ENCODE measurements at regions not wholly inside any gene's neighbourhood (a gene's known extent, or its start where the extent isn't known, plus 50 kb on each side); places are given as distances from the start of the nearest gene placed in this dataset.

DNA sequence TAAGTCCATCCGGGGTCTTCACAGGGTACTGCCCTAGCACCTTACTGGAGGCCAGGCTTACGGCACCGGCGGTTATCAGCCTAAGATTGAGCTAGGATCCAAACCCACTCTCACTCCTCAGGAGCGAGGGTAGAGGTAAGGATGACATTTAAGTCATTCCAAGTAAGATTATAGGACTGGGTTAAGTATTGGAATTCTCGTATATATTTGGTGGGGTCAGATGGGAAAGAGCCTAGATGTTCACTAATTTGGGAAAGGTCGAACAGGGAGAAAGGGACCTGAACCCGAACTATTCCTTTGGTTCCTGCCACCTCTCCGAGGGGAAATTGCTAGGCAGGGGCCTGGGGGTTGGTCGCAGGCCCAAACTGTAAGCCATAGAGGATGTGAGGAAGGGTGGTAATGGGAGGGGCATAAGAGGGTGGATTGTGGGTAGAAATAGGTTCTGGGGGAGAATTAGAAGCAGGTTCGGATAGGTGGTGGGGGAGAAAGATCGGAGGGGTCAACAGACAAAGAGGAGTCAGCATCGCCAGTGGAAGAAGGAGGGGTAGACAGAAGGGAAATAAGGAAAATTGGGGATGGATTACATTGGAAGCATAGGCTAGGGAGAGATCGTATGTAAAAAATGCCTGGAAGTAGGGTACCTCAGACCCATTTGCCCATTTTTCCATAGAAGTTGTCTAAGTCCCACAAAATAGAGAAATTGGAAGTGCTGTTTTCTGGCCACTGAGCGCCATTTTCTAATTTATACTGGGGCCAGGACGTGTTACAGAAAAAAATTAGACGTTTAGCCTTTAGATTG is 747.1 kb upstream of the ADGRB3 start (continued):
- TF ChIP-seq, protein P1, sequence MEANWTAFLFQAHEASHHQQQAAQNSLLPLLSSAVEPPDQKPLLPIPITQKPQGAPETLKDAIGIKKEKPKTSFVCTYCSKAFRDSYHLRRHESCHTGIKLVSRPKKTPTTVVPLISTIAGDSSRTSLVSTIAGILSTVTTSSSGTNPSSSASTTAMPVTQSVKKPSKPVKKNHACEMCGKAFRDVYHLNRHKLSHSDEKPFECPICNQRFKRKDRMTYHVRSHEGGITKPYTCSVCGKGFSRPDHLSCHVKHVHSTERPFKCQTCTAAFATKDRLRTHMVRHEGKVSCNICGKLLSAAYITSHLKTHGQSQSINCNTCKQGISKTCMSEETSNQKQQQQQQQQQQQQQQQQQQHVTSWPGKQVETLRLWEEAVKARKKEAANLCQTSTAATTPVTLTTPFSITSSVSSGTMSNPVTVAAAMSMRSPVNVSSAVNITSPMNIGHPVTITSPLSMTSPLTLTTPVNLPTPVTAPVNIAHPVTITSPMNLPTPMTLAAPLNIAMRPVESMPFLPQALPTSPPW (CRISPR knock-in tag; IDR thresholded peaks at IDR 0.05), result peak; percentile 67

DNA sequence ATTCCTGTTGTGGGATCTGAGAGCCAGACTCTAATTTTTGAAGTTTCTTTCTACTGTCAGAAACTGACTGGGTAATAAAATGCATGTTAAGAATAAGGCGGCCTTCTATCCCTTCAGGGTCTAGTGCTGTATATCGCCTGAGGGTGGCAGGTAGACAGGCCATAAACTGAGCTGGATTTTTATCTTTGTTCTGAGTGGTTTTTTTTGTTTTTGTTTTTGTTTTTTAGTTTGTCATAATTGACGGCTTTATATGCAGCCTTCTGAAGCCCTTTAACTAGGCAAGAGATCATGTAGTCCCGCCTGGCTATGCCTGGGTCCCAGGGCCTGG is 747.7 kb upstream of the ADGRB3 start:
- H3K9me1 ChIP-seq (ENCODE audit: control insufficient read depth, insufficient read depth, low read length), result no peaks in the 10 kb centered on the region
- ATAC-seq (peak; percentile 1), FAIRE-seq (no peak), DNase-seq (ENCODE audit: extremely low read depth in 1 of 4, low spot score in 3 of 4) (no peak)
- peaks cover 11 to 14% of the 10 kb centered on the region in 2 experiments; a peak in 3 of 5 replicates for H3K4me1 ChIP-seq (replicated peaks in 1 of 2; ENCODE audit: control insufficient read depth in 2 of 2, insufficient read depth in 2 of 2, low read length in 2 of 2)
- peaks cover 2% of the 10 kb centered on the region; the same call in 1 of the 2 replicates for H3K9me3 ChIP-seq (replicated peaks; ENCODE audit: control insufficient read depth, insufficient read depth, low read depth, low read length)
- intact Hi-C loops (cut with micrococcal nuclease) (loop anchor here (5.0 kb wide), 1 partner anchor 855 kb away; no protein-coding TSS in a partner anchor), in situ Hi-C loops (cut with MboI) (loop anchor here (5.0 to 10.0 kb wide), 2 partner anchors 155 to 337 kb away; no protein-coding TSS in a partner anchor)
- peaks cover 63% of the 10 kb centered on the region for H3K36me3 ChIP-seq (ENCODE audit: control insufficient read depth, insufficient read depth, low read length)
- peak overlapping the region; percentile 98 to 100 for H3K9ac ChIP-seq (ENCODE audit: insufficient read depth in 1 of 2, low read depth in 2 of 2, low read length in 2 of 2)
- 0% methylated on average over 4 of the region's 4 CpGs for WGBS (ENCODE audit: insufficient coverage, low coverage, missing lambda C conversion rate)
- CTCF ChIA-PET (ENCODE audit: low intra/inter-chr PET ratio), result no interaction called here
- H3K4me2 ChIP-seq (ENCODE audit: insufficient read depth, low read length), result peak overlapping the region; percentile 98
- peaks cover 93% of the 10 kb centered on the region for H3K79me2 ChIP-seq (ENCODE audit: control insufficient read depth, insufficient read depth, low read length)
- H4K20me1 ChIP-seq (replicated peaks; ENCODE audit: control insufficient read depth, insufficient read depth, low read length), result peaks cover 16% of the 10 kb centered on the region
- H3K27me3 ChIP-seq (ENCODE audit: control insufficient read depth in 2 of 2, insufficient read depth in 2 of 2, low read length in 2 of 2), result no peaks in the 10 kb centered on the region
- peak overlapping the region; percentile 98 for H3K27ac ChIP-seq (ENCODE audit: extremely low read depth, low read depth, low read length)
- H3K4me3 ChIP-seq, result peak overlapping the region; percentile 93
- H2AFZ ChIP-seq (ENCODE audit: low read depth, low read length), result no peak overlapping the region
- POLR2A ChIA-PET, result interaction anchor here (0.6 to 1.7 kb wide), 6 partner anchors 11 to 423 kb away, joined by 3 to 6 read pairs (median 4); no protein-coding TSS in a partner anchor
- BruUV-seq (replicated peaks), result no TSS peak
- 0 out of 2 replicates have a peak, but pooled peaks have one; percentile 11 for TF ChIP-seq TCFL5 (CRISPR knock-in tag; conservative IDR thresholded peaks at IDR 0.05)
- TF ChIP-seq, protein P2, sequence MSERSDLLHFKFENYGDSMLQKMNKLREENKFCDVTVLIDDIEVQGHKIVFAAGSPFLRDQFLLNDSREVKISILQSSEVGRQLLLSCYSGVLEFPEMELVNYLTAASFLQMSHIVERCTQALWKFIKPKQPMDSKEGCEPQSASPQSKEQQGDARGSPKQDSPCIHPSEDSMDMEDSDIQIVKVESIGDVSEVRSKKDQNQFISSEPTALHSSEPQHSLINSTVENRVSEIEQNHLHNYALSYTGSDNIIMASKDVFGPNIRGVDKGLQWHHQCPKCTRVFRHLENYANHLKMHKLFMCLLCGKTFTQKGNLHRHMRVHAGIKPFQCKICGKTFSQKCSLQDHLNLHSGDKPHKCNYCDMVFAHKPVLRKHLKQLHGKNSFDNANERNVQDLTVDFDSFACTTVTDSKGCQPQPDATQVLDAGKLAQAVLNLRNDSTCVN (CRISPR knock-in tag; IDR thresholded peaks at IDR 0.05), result peak; percentile 2; the same call in 1 of the 2 replicates
- TF ChIP-seq ZNF324 (CRISPR knock-in tag; IDR thresholded peaks at IDR 0.05), result no peak
- TF ChIP-seq HLTF (IDR thresholded peaks at IDR 0.05), result 0 out of 2 replicates have a peak, but pooled peaks have one; percentile 12
- TF ChIP-seq, protein P3, sequence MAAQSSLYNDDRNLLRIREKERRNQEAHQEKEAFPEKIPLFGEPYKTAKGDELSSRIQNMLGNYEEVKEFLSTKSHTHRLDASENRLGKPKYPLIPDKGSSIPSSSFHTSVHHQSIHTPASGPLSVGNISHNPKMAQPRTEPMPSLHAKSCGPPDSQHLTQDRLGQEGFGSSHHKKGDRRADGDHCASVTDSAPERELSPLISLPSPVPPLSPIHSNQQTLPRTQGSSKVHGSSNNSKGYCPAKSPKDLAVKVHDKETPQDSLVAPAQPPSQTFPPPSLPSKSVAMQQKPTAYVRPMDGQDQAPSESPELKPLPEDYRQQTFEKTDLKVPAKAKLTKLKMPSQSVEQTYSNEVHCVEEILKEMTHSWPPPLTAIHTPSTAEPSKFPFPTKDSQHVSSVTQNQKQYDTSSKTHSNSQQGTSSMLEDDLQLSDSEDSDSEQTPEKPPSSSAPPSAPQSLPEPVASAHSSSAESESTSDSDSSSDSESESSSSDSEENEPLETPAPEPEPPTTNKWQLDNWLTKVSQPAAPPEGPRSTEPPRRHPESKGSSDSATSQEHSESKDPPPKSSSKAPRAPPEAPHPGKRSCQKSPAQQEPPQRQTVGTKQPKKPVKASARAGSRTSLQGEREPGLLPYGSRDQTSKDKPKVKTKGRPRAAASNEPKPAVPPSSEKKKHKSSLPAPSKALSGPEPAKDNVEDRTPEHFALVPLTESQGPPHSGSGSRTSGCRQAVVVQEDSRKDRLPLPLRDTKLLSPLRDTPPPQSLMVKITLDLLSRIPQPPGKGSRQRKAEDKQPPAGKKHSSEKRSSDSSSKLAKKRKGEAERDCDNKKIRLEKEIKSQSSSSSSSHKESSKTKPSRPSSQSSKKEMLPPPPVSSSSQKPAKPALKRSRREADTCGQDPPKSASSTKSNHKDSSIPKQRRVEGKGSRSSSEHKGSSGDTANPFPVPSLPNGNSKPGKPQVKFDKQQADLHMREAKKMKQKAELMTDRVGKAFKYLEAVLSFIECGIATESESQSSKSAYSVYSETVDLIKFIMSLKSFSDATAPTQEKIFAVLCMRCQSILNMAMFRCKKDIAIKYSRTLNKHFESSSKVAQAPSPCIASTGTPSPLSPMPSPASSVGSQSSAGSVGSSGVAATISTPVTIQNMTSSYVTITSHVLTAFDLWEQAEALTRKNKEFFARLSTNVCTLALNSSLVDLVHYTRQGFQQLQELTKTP (IDR thresholded peaks at IDR 0.05; ENCODE audit: low read depth in 1 of 2, partially characterized antibody in 2 of 2), result peak; percentile 13 to 83
- no peak for TF ChIP-seq NCOA4 (IDR thresholded peaks at IDR 0.05; ENCODE audit: partially characterized antibody)
- TF ChIP-seq STAT5A (IDR thresholded peaks at IDR 0.05; ENCODE audit: borderline replicate concordance, low read length), result peak; percentile 31; the same call in 1 of the 2 replicates
- no peak for TF ChIP-seq HDAC6 (IDR thresholded peaks at IDR 0.05; ENCODE audit: low read depth, low read length)
- TF ChIP-seq ZNF224 (CRISPR knock-in tag; IDR thresholded peaks at IDR 0.05), result no peak
- TF ChIP-seq ELF1 (tag; IDR thresholded peaks at IDR 0.05), result 0 out of 2 replicates have a peak, but pooled peaks have one; percentile 11
- TF ChIP-seq, protein P4, sequence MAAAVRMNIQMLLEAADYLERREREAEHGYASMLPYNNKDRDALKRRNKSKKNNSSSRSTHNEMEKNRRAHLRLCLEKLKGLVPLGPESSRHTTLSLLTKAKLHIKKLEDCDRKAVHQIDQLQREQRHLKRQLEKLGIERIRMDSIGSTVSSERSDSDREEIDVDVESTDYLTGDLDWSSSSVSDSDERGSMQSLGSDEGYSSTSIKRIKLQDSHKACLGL (CRISPR knock-in tag; IDR thresholded peaks at IDR 0.05; ENCODE audit: borderline replicate concordance, poor library complexity, severe bottlenecking), result no peak

Data from K562 (cell line).